ENCODE measurements at regions not wholly inside any gene's neighbourhood (a gene's known extent, or its start where the extent isn't known, plus 50 kb on each side); places are given as distances from the start of the nearest gene placed in this dataset.

GRCh38 chr6:139643986-139644385 lies 269.5 kb upstream of the CITED2 start:
- Histone ChIP-seq H3K4me3 (ENCODE audit: insufficient read depth, low read length, poor library complexity, severe bottlenecking) (no peak overlapping the region), H4K20me1 (ENCODE audit: low read depth, low read length) (no peaks in the 10 kb centered on the region), H2AFZ (ENCODE audit: low read depth, low read length, severe bottlenecking) (no peak overlapping the region), H3K9me2 (replicated peaks; ENCODE audit: insufficient read depth, low read length) (no peaks in the 10 kb centered on the region), H3K27me3 (ENCODE audit: low read length) (no peaks in the 10 kb centered on the region), H3F3A (ENCODE audit: insufficient read depth) (no peaks in the 10 kb centered on the region), H3K79me2 (ENCODE audit: insufficient read depth, low read length) (no peaks in the 10 kb centered on the region), H3K36me3 (ENCODE audit: low read length) (no peaks in the 10 kb centered on the region), H3K9ac (ENCODE audit: low read length) (no peak overlapping the region), H3K9me3 (ENCODE audit: insufficient read depth, low read length) (no peaks in the 10 kb centered on the region), H3K27ac (ENCODE audit: low read depth, low read length) (no peak overlapping the region), H3K4me2 (ENCODE audit: low read depth, low read length, poor library complexity, severe bottlenecking) (no peak overlapping the region)
- TF ChIP-seq EZH2phosphoT487 (conservative IDR thresholded peaks at IDR 0.05; ENCODE audit: low read length) (no peak), CTCF (IDR thresholded peaks at IDR 0.05; ENCODE audit: insufficient read depth, low read length, poor library complexity, severe bottlenecking) (no peak)

GRCh38 chr6:139642346-139642745 lies 267.9 kb upstream of the CITED2 start:
- H3K27me3 ChIP-seq (ENCODE audit: low read length), result no peaks in the 10 kb centered on the region
- H3K9me3 ChIP-seq (ENCODE audit: insufficient read depth, low read length), result no peaks in the 10 kb centered on the region
- TF ChIP-seq EZH2phosphoT487 (conservative IDR thresholded peaks at IDR 0.05; ENCODE audit: low read length) (no peak), CTCF (IDR thresholded peaks at IDR 0.05; ENCODE audit: insufficient read depth, low read length, poor library complexity, severe bottlenecking) (no peak)
- no peaks in the 10 kb centered on the region for H4K20me1 ChIP-seq (ENCODE audit: low read depth, low read length)
- no peak overlapping the region for H3K27ac ChIP-seq (ENCODE audit: low read depth, low read length)
- H3K36me3 ChIP-seq (ENCODE audit: low read length), result no peaks in the 10 kb centered on the region
- no peak overlapping the region for H2AFZ ChIP-seq (ENCODE audit: low read depth, low read length, severe bottlenecking)
- H3F3A ChIP-seq (ENCODE audit: insufficient read depth), result no peaks in the 10 kb centered on the region
- no peak overlapping the region for H3K9ac ChIP-seq (ENCODE audit: low read length)
- no peaks in the 10 kb centered on the region for H3K79me2 ChIP-seq (ENCODE audit: insufficient read depth, low read length)
- no peak overlapping the region for H3K4me3 ChIP-seq (ENCODE audit: insufficient read depth, low read length, poor library complexity, severe bottlenecking)
- H3K4me2 ChIP-seq (ENCODE audit: low read depth, low read length, poor library complexity, severe bottlenecking), result no peak overlapping the region
- no peaks in the 10 kb centered on the region for H3K9me2 ChIP-seq (replicated peaks; ENCODE audit: insufficient read depth, low read length)

- no peaks in the 10 kb centered on the region for H3K27me3 ChIP-seq (ENCODE audit: low read length)
- H2AFZ ChIP-seq (ENCODE audit: low read depth, low read length, severe bottlenecking), result no peak overlapping the region
- no peaks in the 10 kb centered on the region for H3K9me3 ChIP-seq (ENCODE audit: insufficient read depth, low read length)
- H4K20me1 ChIP-seq (ENCODE audit: low read depth, low read length), result no peaks in the 10 kb centered on the region
- no peak for TF ChIP-seq EZH2phosphoT487 (conservative IDR thresholded peaks at IDR 0.05; ENCODE audit: low read length)
- TF ChIP-seq CTCF (IDR thresholded peaks at IDR 0.05; ENCODE audit: insufficient read depth, low read length, poor library complexity, severe bottlenecking), result no peak
- no peaks in the 10 kb centered on the region for H3F3A ChIP-seq (ENCODE audit: insufficient read depth)
- no peaks in the 10 kb centered on the region for H3K79me2 ChIP-seq (ENCODE audit: insufficient read depth, low read length)
- no peaks in the 10 kb centered on the region for H3K9me2 ChIP-seq (replicated peaks; ENCODE audit: insufficient read depth, low read length)
- no peaks in the 10 kb centered on the region for H3K36me3 ChIP-seq (ENCODE audit: low read length)
- no peak overlapping the region for H3K4me2 ChIP-seq (ENCODE audit: low read depth, low read length, poor library complexity, severe bottlenecking)
- H3K9ac ChIP-seq (ENCODE audit: low read length), result no peak overlapping the region
- no peak overlapping the region for H3K27ac ChIP-seq (ENCODE audit: low read depth, low read length)
- no peak overlapping the region for H3K4me3 ChIP-seq (ENCODE audit: insufficient read depth, low read length, poor library complexity, severe bottlenecking)
Measured at GRCh38 chr6:139641376-139641775, 266.9 kb upstream of the CITED2 start.
